ENCODE measurements at regions not wholly inside any gene's neighbourhood (a gene's known extent, or its start where the extent isn't known, plus 50 kb on each side); places are given as distances from the start of the nearest gene placed in this dataset.

DNA sequence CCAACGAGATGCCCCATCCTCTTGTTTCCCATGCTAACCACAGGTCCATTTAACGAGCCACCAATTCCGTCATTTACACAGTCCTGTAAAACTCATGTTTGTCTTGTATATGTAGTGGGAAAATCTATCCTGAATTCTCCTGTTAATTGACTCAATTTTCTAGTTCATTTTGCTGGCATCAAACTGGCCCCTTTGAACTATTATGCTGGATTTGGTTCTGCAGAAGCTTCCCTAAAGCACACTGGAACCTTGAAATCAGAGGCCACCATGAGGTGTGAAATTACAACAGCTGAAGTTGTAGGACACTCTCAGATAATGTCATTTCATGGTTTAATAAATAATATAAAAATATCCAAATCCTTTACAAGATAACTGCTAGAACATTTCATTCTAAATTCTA, 129.8 kb upstream of the AKR1E2 start:
- Histone ChIP-seq H3K4me1 (ENCODE audit: insufficient read depth, low read length) (no peaks in the 10 kb centered on the region), H3K4me3 (ENCODE audit: low read depth in 1 of 2, low read length in 2 of 2) (no peak overlapping the region), H4K20me1 (ENCODE audit: insufficient read depth, low read length) (no peaks in the 10 kb centered on the region), H3K9me3 (ENCODE audit: insufficient read depth, low read length, severe bottlenecking) (no peaks in the 10 kb centered on the region), H2AFZ (ENCODE audit: low read depth, low read length) (no peak overlapping the region), H3K9ac (ENCODE audit: low read depth, low read length) (no peak overlapping the region), H3K27me3 (ENCODE audit: insufficient read depth, low read length, poor library complexity) (no peaks in the 10 kb centered on the region), H3K79me2 (ENCODE audit: insufficient read depth, low read length) (no peaks in the 10 kb centered on the region), H3K36me3 (ENCODE audit: insufficient read depth, low read length) (no peaks in the 10 kb centered on the region), H3K27ac (ENCODE audit: low read length) (no peak overlapping the region), H3K4me2 (ENCODE audit: insufficient read depth, low read length) (no peak overlapping the region)
- no peak for DNase-seq
- TF ChIP-seq EZH2 (IDR thresholded peaks at IDR 0.05; ENCODE audit: borderline replicate concordance, low read depth, low read length, severe bottlenecking), result no peak
- TF ChIP-seq, protein P1, sequence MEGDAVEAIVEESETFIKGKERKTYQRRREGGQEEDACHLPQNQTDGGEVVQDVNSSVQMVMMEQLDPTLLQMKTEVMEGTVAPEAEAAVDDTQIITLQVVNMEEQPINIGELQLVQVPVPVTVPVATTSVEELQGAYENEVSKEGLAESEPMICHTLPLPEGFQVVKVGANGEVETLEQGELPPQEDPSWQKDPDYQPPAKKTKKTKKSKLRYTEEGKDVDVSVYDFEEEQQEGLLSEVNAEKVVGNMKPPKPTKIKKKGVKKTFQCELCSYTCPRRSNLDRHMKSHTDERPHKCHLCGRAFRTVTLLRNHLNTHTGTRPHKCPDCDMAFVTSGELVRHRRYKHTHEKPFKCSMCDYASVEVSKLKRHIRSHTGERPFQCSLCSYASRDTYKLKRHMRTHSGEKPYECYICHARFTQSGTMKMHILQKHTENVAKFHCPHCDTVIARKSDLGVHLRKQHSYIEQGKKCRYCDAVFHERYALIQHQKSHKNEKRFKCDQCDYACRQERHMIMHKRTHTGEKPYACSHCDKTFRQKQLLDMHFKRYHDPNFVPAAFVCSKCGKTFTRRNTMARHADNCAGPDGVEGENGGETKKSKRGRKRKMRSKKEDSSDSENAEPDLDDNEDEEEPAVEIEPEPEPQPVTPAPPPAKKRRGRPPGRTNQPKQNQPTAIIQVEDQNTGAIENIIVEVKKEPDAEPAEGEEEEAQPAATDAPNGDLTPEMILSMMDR (IDR thresholded peaks at IDR 0.05; ENCODE audit: borderline replicate concordance, extremely low read depth, low read length, poor library complexity, severe bottlenecking), result no peak
- no peak for ATAC-seq (ENCODE audit: insufficient read depth, low read depth)

DNA sequence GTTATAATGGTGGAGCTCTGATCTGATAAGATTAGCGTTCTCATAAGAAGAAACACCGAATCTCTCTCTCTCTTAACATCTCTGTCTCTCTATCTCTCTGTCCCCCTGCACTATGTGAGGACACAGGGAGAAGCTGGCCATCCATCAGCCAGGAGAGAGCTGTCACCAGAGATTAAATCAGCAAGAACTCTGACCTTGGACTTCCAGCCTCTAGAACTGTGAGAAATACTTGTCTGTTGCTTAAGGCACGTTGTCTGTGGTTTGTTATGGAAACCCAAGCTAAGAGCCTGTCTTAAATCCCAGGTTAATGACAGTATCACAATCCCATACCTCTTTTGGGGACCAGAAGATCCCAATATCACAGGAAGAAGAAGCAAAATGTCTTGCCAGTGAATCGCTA, 132.0 kb upstream of the AKR1E2 start:
- H3K9ac ChIP-seq (ENCODE audit: low read depth, low read length), result no peak overlapping the region
- no peaks in the 10 kb centered on the region for H4K20me1 ChIP-seq (ENCODE audit: insufficient read depth, low read length)
- TF ChIP-seq EZH2 (IDR thresholded peaks at IDR 0.05; ENCODE audit: borderline replicate concordance, low read depth, low read length, severe bottlenecking), result no peak
- TF ChIP-seq, protein P1 (IDR thresholded peaks at IDR 0.05; ENCODE audit: borderline replicate concordance, extremely low read depth, low read length, poor library complexity, severe bottlenecking), result no peak

DNA sequence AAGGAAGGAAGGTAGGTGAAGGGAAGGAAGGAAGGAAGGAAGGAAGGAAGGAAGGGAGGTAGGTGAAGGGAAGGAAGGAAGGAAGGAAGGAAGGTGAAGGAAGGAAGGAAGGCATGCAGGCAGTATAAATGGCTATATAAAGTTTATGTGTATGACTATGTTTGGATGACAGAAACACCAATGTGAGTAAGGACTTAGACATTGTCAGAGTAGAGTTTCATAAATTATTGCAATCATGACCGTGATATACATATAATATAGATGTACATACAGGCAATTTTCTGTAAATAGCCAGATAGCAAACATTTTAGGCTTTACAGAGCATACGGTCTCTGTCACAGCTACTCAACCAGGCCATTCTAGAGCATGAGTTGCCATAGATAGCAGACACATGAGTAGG, 133.8 kb upstream of the AKR1E2 start:
- Histone ChIP-seq H3K4me3 (ENCODE audit: low read depth in 1 of 2, low read length in 2 of 2) (no peak overlapping the region), H3K9me3 (ENCODE audit: insufficient read depth, low read length, severe bottlenecking) (no peaks in the 10 kb centered on the region), H3K4me1 (ENCODE audit: insufficient read depth, low read length) (peaks cover 10% of the 10 kb centered on the region), H3K4me2 (ENCODE audit: insufficient read depth, low read length) (no peak overlapping the region), H3K9ac (ENCODE audit: low read depth, low read length) (no peak overlapping the region), H3K36me3 (ENCODE audit: insufficient read depth, low read length) (no peaks in the 10 kb centered on the region), H3K79me2 (ENCODE audit: insufficient read depth, low read length) (no peaks in the 10 kb centered on the region), H2AFZ (ENCODE audit: low read depth, low read length) (no peak overlapping the region), H3K27me3 (ENCODE audit: insufficient read depth, low read length, poor library complexity) (no peaks in the 10 kb centered on the region), H4K20me1 (ENCODE audit: insufficient read depth, low read length) (no peaks in the 10 kb centered on the region), H3K27ac (ENCODE audit: low read length) (no peak overlapping the region)
- TF ChIP-seq, protein P1 (IDR thresholded peaks at IDR 0.05; ENCODE audit: borderline replicate concordance, extremely low read depth, low read length, poor library complexity, severe bottlenecking), result no peak
- TF ChIP-seq EZH2 (IDR thresholded peaks at IDR 0.05; ENCODE audit: borderline replicate concordance, low read depth, low read length, severe bottlenecking), result no peak
- DNase-seq, result no peak
- ATAC-seq (ENCODE audit: insufficient read depth, low read depth), result no peak

More for the DNA sequence above, 132.0 kb upstream of the AKR1E2 start:
- Histone ChIP-seq H3K27ac (ENCODE audit: low read length) (no peak overlapping the region), H3K4me2 (ENCODE audit: insufficient read depth, low read length) (no peak overlapping the region), H3K4me1 (ENCODE audit: insufficient read depth, low read length) (no peaks in the 10 kb centered on the region; the same call in 1 of the 2 replicates), H3K36me3 (ENCODE audit: insufficient read depth, low read length) (no peaks in the 10 kb centered on the region), H3K79me2 (ENCODE audit: insufficient read depth, low read length) (no peaks in the 10 kb centered on the region), H2AFZ (ENCODE audit: low read depth, low read length) (no peak overlapping the region), H3K4me3 (ENCODE audit: low read depth in 1 of 2, low read length in 2 of 2) (no peak overlapping the region), H3K9me3 (ENCODE audit: insufficient read depth, low read length, severe bottlenecking) (no peaks in the 10 kb centered on the region), H3K27me3 (ENCODE audit: insufficient read depth, low read length, poor library complexity) (no peaks in the 10 kb centered on the region)
- ATAC-seq (ENCODE audit: insufficient read depth, low read depth), result no peak
- no peak for DNase-seq

DNA sequence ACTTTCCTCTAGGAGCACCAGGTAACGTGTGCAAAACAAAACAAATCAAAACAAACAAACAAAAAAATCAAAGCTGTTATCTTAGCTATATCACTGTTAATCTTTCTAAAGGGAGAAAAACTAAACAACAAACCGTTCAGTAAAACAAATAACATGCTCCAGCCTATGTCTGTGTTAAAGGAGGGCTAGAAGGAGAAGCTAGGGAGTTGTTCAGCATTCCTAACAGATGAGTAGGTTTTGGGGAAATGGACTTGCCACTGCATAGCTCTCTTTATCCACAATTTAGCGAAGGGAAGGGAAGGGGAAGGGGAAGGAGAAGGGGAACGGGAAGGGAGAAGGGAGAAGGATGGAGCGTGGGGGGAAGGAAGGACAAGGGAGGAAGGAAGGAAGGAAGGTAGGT, 134.2 kb upstream of the AKR1E2 start:
- Histone ChIP-seq H2AFZ (ENCODE audit: low read depth, low read length) (no peak overlapping the region), H3K36me3 (ENCODE audit: insufficient read depth, low read length) (no peaks in the 10 kb centered on the region), H3K4me1 (ENCODE audit: insufficient read depth, low read length) (peaks cover 10% of the 10 kb centered on the region), H4K20me1 (ENCODE audit: insufficient read depth, low read length) (no peaks in the 10 kb centered on the region), H3K27ac (ENCODE audit: low read length) (no peak overlapping the region), H3K4me2 (ENCODE audit: insufficient read depth, low read length) (no peak overlapping the region), H3K27me3 (ENCODE audit: insufficient read depth, low read length, poor library complexity) (no peaks in the 10 kb centered on the region), H3K4me3 (ENCODE audit: low read depth in 1 of 2, low read length in 2 of 2) (no peak overlapping the region), H3K9me3 (ENCODE audit: insufficient read depth, low read length, severe bottlenecking) (no peaks in the 10 kb centered on the region), H3K79me2 (ENCODE audit: insufficient read depth, low read length) (no peaks in the 10 kb centered on the region), H3K9ac (ENCODE audit: low read depth, low read length) (no peak overlapping the region)
- ATAC-seq (ENCODE audit: insufficient read depth, low read depth) (no peak), DNase-seq (no peak)
- TF ChIP-seq EZH2 (IDR thresholded peaks at IDR 0.05; ENCODE audit: borderline replicate concordance, low read depth, low read length, severe bottlenecking), result no peak
- TF ChIP-seq, protein P1 (IDR thresholded peaks at IDR 0.05; ENCODE audit: borderline replicate concordance, extremely low read depth, low read length, poor library complexity, severe bottlenecking), result no peak

All from DND-41 (cell line).